ENCODE measurements at regions not wholly inside any gene's neighbourhood (a gene's known extent, or its start where the extent isn't known, plus 50 kb on each side); places are given as distances from the start of the nearest gene placed in this dataset.

DNA sequence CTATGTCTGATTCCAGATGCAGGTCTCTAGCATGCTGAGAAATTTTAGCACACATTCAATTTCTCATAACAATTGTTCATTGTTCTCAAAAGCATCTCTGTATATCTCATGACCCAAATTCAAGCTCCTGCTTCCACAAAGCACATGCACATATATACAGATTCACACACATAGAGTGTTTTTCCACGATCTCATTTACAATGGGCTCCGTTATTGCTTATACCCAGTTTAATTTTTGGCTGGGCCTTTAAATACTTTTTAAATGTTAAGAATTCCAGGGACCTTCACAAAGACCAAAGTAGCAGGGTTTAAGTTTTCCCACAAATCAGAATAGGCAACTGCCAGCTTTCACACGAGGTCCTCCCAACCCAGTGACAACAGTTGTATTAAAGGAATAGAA, 333.5 kb upstream of the SEMA6D start:
- intact Hi-C loops (cut with DNase I) = no loop called here
- Histone ChIP-seq H3K9ac (ENCODE audit: low read depth in 2 of 2, low read length in 2 of 2) (no peak overlapping the region), H3K36me3 (no peaks in the 10 kb centered on the region), H3K9me3 (no peaks in the 10 kb centered on the region), H3K4me3 (no peak overlapping the region), H3K27me3 (no peaks in the 10 kb centered on the region), H3K4me1 (no peaks in the 10 kb centered on the region), H3K27ac (no peak overlapping the region)
- TF ChIP-seq, protein P1, sequence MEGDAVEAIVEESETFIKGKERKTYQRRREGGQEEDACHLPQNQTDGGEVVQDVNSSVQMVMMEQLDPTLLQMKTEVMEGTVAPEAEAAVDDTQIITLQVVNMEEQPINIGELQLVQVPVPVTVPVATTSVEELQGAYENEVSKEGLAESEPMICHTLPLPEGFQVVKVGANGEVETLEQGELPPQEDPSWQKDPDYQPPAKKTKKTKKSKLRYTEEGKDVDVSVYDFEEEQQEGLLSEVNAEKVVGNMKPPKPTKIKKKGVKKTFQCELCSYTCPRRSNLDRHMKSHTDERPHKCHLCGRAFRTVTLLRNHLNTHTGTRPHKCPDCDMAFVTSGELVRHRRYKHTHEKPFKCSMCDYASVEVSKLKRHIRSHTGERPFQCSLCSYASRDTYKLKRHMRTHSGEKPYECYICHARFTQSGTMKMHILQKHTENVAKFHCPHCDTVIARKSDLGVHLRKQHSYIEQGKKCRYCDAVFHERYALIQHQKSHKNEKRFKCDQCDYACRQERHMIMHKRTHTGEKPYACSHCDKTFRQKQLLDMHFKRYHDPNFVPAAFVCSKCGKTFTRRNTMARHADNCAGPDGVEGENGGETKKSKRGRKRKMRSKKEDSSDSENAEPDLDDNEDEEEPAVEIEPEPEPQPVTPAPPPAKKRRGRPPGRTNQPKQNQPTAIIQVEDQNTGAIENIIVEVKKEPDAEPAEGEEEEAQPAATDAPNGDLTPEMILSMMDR (IDR thresholded peaks at IDR 0.05) = no peak
- DNase-seq = no peak

DNA sequence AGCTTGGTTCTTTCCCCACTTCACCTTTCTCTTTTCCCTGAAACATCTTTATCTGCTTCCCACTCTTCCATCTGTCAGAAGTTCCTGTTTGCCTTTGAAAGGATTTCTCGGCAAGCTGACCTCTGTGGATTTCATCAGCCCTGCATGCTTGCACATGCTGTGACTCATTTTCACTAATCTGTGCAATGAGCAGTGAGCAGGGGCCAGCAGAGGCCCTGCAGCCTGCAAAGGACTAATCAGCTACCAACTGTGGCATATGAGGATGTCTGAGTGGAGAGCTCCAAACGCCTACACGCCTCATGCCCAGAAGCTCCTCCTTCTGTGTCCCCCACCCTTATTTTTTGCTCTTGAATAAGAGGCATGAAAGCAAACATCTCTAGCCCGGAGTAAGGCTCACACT, 333.0 kb upstream of the SEMA6D start:
- no peak for DNase-seq

DNA sequence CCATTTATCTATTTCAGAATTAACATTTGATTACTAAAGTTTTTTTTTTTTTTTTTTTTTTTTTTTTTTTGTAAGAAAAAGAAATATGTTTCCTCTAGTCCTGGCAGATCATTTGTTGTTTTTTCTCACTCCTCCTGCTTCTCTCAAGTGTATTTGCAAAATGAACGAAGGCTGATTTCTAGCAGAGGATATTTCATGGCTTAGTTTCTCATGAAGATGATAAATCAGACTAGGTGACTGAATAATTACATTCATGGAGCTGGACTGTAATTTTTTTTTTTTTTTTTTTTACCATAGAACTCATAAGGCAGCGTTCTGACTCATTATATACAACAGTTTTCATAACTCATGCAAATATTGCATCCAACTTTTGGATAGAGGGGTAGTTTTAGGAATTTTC, 332.5 kb upstream of the SEMA6D start:
- Histone ChIP-seq H3K27ac (no peak overlapping the region), H3K36me3 (no peaks in the 10 kb centered on the region), H3K27me3 (no peaks in the 10 kb centered on the region), H3K9ac (ENCODE audit: low read depth in 2 of 2, low read length in 2 of 2) (no peak overlapping the region), H3K4me1 (no peaks in the 10 kb centered on the region), H3K4me3 (no peak overlapping the region), H3K9me3 (no peaks in the 10 kb centered on the region)
- intact Hi-C loops (cut with DNase I) = no loop called here
- TF ChIP-seq, protein P1 (IDR thresholded peaks at IDR 0.05) = no peak
- no peak for DNase-seq

More for the DNA sequence above, 333.0 kb upstream of the SEMA6D start:
- Histone ChIP-seq H3K9me3 (no peaks in the 10 kb centered on the region), H3K27ac (no peak overlapping the region), H3K4me3 (no peak overlapping the region), H3K36me3 (no peaks in the 10 kb centered on the region), H3K4me1 (no peaks in the 10 kb centered on the region), H3K9ac (ENCODE audit: low read depth in 2 of 2, low read length in 2 of 2) (no peak overlapping the region), H3K27me3 (no peaks in the 10 kb centered on the region)
- TF ChIP-seq, protein P1 (IDR thresholded peaks at IDR 0.05) = no peak
- intact Hi-C loops (cut with DNase I) = no loop called here

DNA sequence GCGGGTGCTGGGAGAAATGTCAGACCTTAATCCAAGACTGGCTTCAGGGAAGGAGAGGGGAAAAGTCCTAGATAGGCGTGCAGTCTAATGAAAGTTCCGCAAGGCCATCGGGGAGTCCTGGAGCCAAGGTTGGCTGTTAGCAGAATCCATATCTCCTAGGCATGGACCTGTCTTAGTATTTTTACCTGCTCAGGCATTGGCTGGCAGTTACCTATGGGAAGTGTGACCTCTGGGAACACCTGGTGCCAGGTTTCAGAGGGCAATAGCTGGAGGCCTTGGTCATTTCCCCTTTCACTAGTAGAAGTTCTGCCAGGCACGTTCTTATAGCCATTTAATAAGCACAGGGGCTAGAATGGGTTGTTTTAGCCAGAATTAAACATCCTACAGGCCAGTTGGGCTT, 330.8 kb upstream of the SEMA6D start:
- no peak for DNase-seq
- H3K27me3 ChIP-seq = no peaks in the 10 kb centered on the region
- H3K4me1 ChIP-seq = no peaks in the 10 kb centered on the region
- H3K27ac ChIP-seq = no peak overlapping the region
- intact Hi-C loops (cut with DNase I) = no loop called here
- H3K36me3 ChIP-seq = no peaks in the 10 kb centered on the region
- no peaks in the 10 kb centered on the region for H3K9me3 ChIP-seq
- no peak overlapping the region for H3K4me3 ChIP-seq
- TF ChIP-seq, protein P1 (IDR thresholded peaks at IDR 0.05) = no peak
- H3K9ac ChIP-seq (ENCODE audit: low read depth in 2 of 2, low read length in 2 of 2) = no peak overlapping the region

DNA sequence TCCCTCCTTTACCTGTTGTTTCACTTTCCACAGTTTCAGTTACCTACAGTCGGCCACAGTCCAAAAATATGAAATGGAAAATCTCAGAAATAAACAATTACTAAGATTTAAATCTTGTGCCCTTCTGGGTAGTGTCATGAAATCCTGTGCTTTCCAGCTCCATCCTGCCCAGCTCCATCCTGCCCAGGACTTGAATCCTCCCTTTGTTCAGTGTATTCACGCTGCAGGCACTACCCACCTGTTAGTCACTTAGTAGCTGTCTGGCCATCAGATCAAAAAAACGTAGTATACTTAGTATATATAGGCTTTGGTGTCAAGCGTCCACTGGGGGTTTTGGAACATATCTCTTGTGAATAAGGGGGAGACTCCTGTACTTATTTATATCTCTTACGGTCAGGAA, 329.0 kb upstream of the SEMA6D start:
- intact Hi-C loops (cut with DNase I) = no loop called here
- Histone ChIP-seq H3K27ac (no peak overlapping the region), H3K36me3 (no peaks in the 10 kb centered on the region), H3K27me3 (no peaks in the 10 kb centered on the region), H3K9me3 (no peaks in the 10 kb centered on the region), H3K9ac (ENCODE audit: low read depth in 2 of 2, low read length in 2 of 2) (no peak overlapping the region), H3K4me3 (no peak overlapping the region), H3K4me1 (no peaks in the 10 kb centered on the region)
- TF ChIP-seq, protein P1 (IDR thresholded peaks at IDR 0.05) = no peak
- DNase-seq = no peak

Measured in colonic mucosa (tissue), 4 donors.